ENCODE measurements at regions not wholly inside any gene's neighbourhood (a gene's known extent, or its start where the extent isn't known, plus 50 kb on each side); places are given as distances from the start of the nearest gene placed in this dataset.
"Not testable (repeated sequence)": the region's sequence is repeated elsewhere in the genome, so short reads cannot be mapped to it uniquely, and the experiment has no call there.

DNA sequence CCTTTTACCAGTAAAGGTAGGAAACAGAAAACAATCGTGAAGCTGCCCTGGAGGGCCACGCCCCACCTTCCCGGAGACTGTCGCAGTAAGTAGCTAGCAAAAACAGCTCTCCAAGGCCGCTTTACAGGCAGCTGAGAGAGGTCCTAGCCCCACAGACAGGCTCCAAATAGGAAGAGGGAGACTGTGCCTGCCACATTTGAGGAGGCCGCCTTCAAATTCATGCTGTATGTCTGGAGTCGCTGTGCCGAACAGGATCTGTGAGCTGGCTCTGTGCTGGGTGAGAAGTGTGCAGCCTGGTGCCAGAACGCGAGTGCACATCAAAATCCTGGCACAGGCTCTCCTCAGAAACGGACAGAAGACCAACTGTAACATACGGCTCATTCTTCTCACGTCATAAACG, 582.2 kb downstream of the CETN3 start:
- H3K27ac Mint-ChIP-seq = no peak overlapping the region
- no peak overlapping the region for H3K4me3 Mint-ChIP-seq (ENCODE audit: low read depth)
- TF ChIP-seq, protein P1, sequence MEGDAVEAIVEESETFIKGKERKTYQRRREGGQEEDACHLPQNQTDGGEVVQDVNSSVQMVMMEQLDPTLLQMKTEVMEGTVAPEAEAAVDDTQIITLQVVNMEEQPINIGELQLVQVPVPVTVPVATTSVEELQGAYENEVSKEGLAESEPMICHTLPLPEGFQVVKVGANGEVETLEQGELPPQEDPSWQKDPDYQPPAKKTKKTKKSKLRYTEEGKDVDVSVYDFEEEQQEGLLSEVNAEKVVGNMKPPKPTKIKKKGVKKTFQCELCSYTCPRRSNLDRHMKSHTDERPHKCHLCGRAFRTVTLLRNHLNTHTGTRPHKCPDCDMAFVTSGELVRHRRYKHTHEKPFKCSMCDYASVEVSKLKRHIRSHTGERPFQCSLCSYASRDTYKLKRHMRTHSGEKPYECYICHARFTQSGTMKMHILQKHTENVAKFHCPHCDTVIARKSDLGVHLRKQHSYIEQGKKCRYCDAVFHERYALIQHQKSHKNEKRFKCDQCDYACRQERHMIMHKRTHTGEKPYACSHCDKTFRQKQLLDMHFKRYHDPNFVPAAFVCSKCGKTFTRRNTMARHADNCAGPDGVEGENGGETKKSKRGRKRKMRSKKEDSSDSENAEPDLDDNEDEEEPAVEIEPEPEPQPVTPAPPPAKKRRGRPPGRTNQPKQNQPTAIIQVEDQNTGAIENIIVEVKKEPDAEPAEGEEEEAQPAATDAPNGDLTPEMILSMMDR (IDR thresholded peaks at IDR 0.05; ENCODE audit: unreplicated experiment) = no peak
- no peaks in the 10 kb centered on the region for H3K4me1 Mint-ChIP-seq (ENCODE audit: low read depth)
- no peaks in the 10 kb centered on the region for H3K9me3 Mint-ChIP-seq (ENCODE audit: low read depth)
- DNase-seq (ENCODE audit: low spot score, unreplicated experiment) = no peak
- H3K27me3 Mint-ChIP-seq = no peaks in the 10 kb centered on the region
- no peaks in the 10 kb centered on the region for H3K36me3 Mint-ChIP-seq (ENCODE audit: insufficient read depth)

DNA sequence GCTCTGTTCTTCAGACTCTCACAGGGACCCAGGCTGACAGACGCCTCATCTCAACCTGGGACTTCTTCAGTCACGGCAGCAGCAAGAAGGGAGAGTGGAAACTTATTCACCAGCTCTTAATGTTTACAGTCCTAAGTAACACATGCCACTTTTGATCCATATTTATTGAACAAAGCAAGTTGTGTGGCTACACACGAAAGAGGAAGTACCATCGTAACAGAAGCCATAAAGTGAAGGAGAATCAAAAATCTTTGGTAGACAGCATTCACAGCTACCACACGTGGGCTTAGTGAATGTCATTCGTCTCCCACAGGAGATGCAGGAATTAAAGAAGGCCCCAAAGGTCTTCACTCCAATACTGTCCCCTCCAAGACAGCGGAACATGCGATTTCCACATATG, 582.6 kb downstream of the CETN3 start:
- TF ChIP-seq, protein P1 (IDR thresholded peaks at IDR 0.05; ENCODE audit: unreplicated experiment) = no peak
- Mint-ChIP-seq H3K4me3 (ENCODE audit: low read depth) (no peak overlapping the region), H3K27me3 (no peaks in the 10 kb centered on the region), H3K36me3 (ENCODE audit: insufficient read depth) (no peaks in the 10 kb centered on the region), H3K27ac (no peak overlapping the region), H3K9me3 (ENCODE audit: low read depth) (no peaks in the 10 kb centered on the region), H3K4me1 (ENCODE audit: low read depth) (no peaks in the 10 kb centered on the region)
- no peak for DNase-seq (ENCODE audit: low spot score, unreplicated experiment)

DNA sequence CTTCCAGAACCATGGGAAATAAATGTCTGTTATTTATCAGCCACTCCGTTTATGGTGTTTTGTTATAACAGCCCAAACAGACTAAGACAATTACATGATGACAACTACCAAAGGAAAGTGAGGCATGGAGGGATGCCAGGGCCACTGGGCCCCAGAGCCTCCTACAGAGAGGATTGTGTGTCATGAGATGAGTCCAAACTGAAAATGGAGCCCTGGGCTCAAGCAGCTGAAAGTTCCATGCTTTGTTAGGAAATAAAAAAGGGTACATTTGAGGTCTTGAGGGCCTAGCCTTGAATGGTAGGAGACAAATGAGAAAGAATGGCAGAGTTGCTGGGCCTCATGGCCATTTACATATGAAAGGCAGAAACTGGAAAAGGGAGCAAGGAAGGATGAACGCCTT, 586.5 kb downstream of the CETN3 start:
- Mint-ChIP-seq H3K4me1 (ENCODE audit: low read depth) (peaks cover 2% of the 10 kb centered on the region), H3K36me3 (ENCODE audit: insufficient read depth) (no peaks in the 10 kb centered on the region), H3K27me3 (no peaks in the 10 kb centered on the region), H3K27ac (no peak overlapping the region), H3K9me3 (ENCODE audit: low read depth) (peaks cover 3% of the 10 kb centered on the region), H3K4me3 (ENCODE audit: low read depth) (no peak overlapping the region)
- DNase-seq (ENCODE audit: low spot score, unreplicated experiment) = no peak
- TF ChIP-seq, protein P1 (IDR thresholded peaks at IDR 0.05; ENCODE audit: unreplicated experiment) = no peak

DNA sequence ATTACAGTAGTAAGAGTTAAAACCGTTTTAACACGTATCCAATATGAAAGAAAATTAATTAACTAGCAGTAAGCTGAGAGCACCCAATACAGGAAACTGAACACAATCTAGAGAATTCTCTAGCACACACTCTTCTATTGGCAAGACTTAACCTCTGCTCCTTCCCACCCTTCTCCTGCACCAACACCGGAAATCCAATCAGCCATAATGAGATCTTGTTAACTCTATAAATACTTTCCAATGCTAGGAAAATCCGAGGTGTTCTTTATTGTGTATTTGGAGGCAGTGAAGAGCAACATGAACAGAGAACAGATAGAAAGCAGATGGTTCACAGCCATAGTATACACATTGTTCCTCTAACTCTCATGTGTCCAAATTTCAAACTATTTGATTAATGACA, 591.7 kb downstream of the CETN3 start:
- H3K4me1 Mint-ChIP-seq (ENCODE audit: low read depth) = peaks cover 5% of the 10 kb centered on the region
- DNase-seq (ENCODE audit: low spot score, unreplicated experiment) = no peak

GRCh38 chr5:89816038-89816437, 593.5 kb downstream of the CETN3 start:
- TF ChIP-seq, protein P1 (IDR thresholded peaks at IDR 0.05; ENCODE audit: unreplicated experiment) = no peak

More for the DNA sequence above, 591.7 kb downstream of the CETN3 start:
- H3K27ac Mint-ChIP-seq = no peak overlapping the region
- H3K9me3 Mint-ChIP-seq (ENCODE audit: low read depth) = peaks cover 3% of the 10 kb centered on the region
- H3K36me3 Mint-ChIP-seq (ENCODE audit: insufficient read depth) = no peaks in the 10 kb centered on the region
- TF ChIP-seq, protein P1 (IDR thresholded peaks at IDR 0.05; ENCODE audit: unreplicated experiment) = no peak
- no peaks in the 10 kb centered on the region for H3K27me3 Mint-ChIP-seq
- no peak overlapping the region for H3K4me3 Mint-ChIP-seq (ENCODE audit: low read depth)

DNA sequence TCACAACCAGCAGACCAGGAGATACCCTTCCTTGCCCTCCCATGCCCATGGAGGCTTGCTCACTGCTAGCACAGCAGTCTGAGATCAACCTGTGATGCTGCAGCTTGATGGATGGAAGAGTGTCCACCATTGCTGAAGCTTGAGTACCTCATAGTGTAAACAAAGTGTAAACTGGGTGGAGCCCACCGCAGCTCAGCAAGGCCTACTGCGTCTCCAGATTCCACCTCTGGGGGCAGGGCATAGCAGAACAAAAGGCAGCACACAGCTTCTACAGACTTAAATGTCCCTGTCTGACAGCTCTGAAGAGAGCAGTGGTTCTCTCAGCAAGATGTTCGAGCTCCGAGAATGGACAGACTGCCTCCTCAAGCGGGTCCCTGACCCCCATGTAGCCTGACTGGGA, 608.8 kb downstream of the CETN3 start:
- H3K27me3 Mint-ChIP-seq; H3K4me3 Mint-ChIP-seq (ENCODE audit: low read depth); H3K4me1 Mint-ChIP-seq (ENCODE audit: low read depth); H3K27ac Mint-ChIP-seq; H3K36me3 Mint-ChIP-seq (ENCODE audit: insufficient read depth); DNase-seq (ENCODE audit: low spot score, unreplicated experiment): not testable (repeated sequence)
- peaks cover 11% of the 10 kb centered on the region for H3K9me3 Mint-ChIP-seq (ENCODE audit: low read depth)

More at GRCh38 chr5:89816038-89816437, 593.5 kb downstream of the CETN3 start:
- DNase-seq (ENCODE audit: low spot score, unreplicated experiment) = no peak
- no peaks in the 10 kb centered on the region for H3K9me3 Mint-ChIP-seq (ENCODE audit: low read depth)
- H3K27me3 Mint-ChIP-seq = no peaks in the 10 kb centered on the region
- no peak overlapping the region for H3K4me3 Mint-ChIP-seq (ENCODE audit: low read depth)
- no peak overlapping the region for H3K27ac Mint-ChIP-seq
- no peaks in the 10 kb centered on the region for H3K36me3 Mint-ChIP-seq (ENCODE audit: insufficient read depth)
- H3K4me1 Mint-ChIP-seq (ENCODE audit: low read depth) = peaks cover 6% of the 10 kb centered on the region

- H3K4me1 Mint-ChIP-seq (ENCODE audit: low read depth); H3K27ac Mint-ChIP-seq: not testable (repeated sequence)
These were observed 615.1 kb downstream of the CETN3 start for GRCh38 chr5:89794504-89794903.

DNA sequence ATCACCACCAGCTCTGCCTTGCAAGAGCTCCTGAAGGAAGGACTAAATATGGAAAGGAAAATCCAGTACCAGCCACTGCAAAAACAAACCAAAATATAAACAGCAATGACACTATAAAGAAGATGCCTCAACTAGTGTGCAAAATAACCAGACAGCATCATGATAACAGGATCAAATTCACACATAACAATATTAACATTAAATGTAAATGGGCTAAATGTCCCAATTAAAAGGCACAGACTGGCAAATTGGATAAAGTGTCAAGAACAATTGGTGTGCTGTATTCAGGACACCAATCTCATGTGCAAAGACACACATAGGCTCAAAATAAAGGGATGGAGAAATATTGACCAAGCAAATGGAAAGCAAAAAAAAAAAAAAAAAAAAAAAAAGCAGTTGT, 629.8 kb downstream of the CETN3 start:
- not testable (repeated sequence) for H3K27ac Mint-ChIP-seq; H3K4me1 Mint-ChIP-seq (ENCODE audit: low read depth); DNase-seq (ENCODE audit: low spot score, unreplicated experiment); H3K36me3 Mint-ChIP-seq (ENCODE audit: insufficient read depth); H3K27me3 Mint-ChIP-seq; H3K4me3 Mint-ChIP-seq (ENCODE audit: low read depth)
- H3K9me3 Mint-ChIP-seq (ENCODE audit: low read depth) = peaks cover 32% of the 10 kb centered on the region

More at GRCh38 chr5:89794504-89794903, 615.1 kb downstream of the CETN3 start:
- not testable (repeated sequence) for H3K9me3 Mint-ChIP-seq (ENCODE audit: low read depth); DNase-seq (ENCODE audit: low spot score, unreplicated experiment); H3K27me3 Mint-ChIP-seq; H3K36me3 Mint-ChIP-seq (ENCODE audit: insufficient read depth); H3K4me3 Mint-ChIP-seq (ENCODE audit: low read depth)
